Tibial artery (tissue), 4 donors: ENCODE measurements at regions not wholly inside any gene's neighbourhood (a gene's known extent, or its start where the extent isn't known, plus 50 kb on each side); places are given as distances from the start of the nearest gene placed in this dataset.

Source experiments
- DNase-seq, 2 donors: peaks; one replicate each; pipeline ENCODE4 v3.0.0-alpha.2; 2019
- H3K27ac ChIP-seq, 2 donors: fragments of 200-600 bp; sonication (generic) in 1 of 2; 1 replicate in 1 of 2; 2 replicates in 1 of 2; pipeline ENCODE4 v1.5.1; 2018 to 2019; ENCODE audit warnings: mild to moderate bottlenecking in 1 of 2
- H3K27me3 ChIP-seq, 2 donors: fragments of 200-600 bp; sonication (generic) in 1 of 2; one replicate each; pipeline versions ENCODE4 v1.5.1 to v1.6.0; 2016 to 2019
- H3K36me3 ChIP-seq, 3 donors: fragments of 200-600 bp; sonication (generic) in 2 of 3; one replicate each; pipeline ENCODE4 v1.5.1; 2016 to 2019; ENCODE audit warnings: mild to moderate bottlenecking in 2 of 3
- H3K4me1 ChIP-seq, 4 donors: fragments of 200-600 bp; sonication (generic) in 2 of 4; 1 replicate in 3 of 4; 2 replicates in 1 of 4; pipeline ENCODE4 v1.5.1; 2016 to 2019
- H3K4me3 ChIP-seq, 2 donors: fragments of 200-600 bp; sonication (generic) in 1 of 2; 1 replicate in 1 of 2; 2 replicates in 1 of 2; pipeline ENCODE4 v1.5.1; 2018 to 2019; ENCODE audit warnings: mild to moderate bottlenecking in 2 of 2
- H3K9me3 ChIP-seq, 3 donors: fragments of 200-600 bp; sonication (generic) in 1 of 3; one replicate each; pipeline ENCODE4 v1.5.1; 2016 to 2019
- CTCF ChIP-seq, 2 experiments: fragments of 200-600 bp in 1 of 2; fragments of 450-650 bp in 1 of 2; IDR thresholded peaks; one replicate each; pipeline ENCODE4 v1.5.1; 2017 to 2019; ENCODE audit warnings: antibody characterized with exemption in 2 of 2, mild to moderate bottlenecking in 1 of 2, moderate library complexity in 1 of 2
- intact Hi-C: fragments of 100-400 bp; cut with DNase I; formaldehyde crosslinking; loops from one replicate; pipeline ENCODE4 v1.15.0; 2023; ENCODE audit warnings: low total_unique reads

- no peak for DNase-seq
- TF ChIP-seq CTCF (IDR thresholded peaks at IDR 0.05) = no peak
- intact Hi-C loops = no loop called here
- Histone ChIP-seq H3K4me1 (no peaks in the 10 kb centered on the region), H3K9me3 (peaks cover 0 to 18% (median 3%) of the 10 kb centered on the region in 3 donors), H3K36me3 (no peaks in the 10 kb centered on the region), H3K27ac (no peak overlapping the region), H3K27me3 (no peaks in the 10 kb centered on the region), H3K4me3 (no peak overlapping the region)
Observed at GRCh38 chr4:19152264-19152663, 1099.4 kb upstream of the SLIT2 start.

- no peak for TF ChIP-seq CTCF (IDR thresholded peaks at IDR 0.05)
Observed at GRCh38 chr4:19151684-19152083, 1100.0 kb upstream of the SLIT2 start.

GRCh38 chr4:19146038-19146437 is 1105.7 kb upstream of the SLIT2 start:
- Histone ChIP-seq H3K4me3 (no peak overlapping the region), H3K36me3 (no peaks in the 10 kb centered on the region), H3K9me3 (no peaks in the 10 kb centered on the region), H3K4me1 (no peaks in the 10 kb centered on the region), H3K27me3 (no peaks in the 10 kb centered on the region), H3K27ac (no peak overlapping the region)
- intact Hi-C loops = no loop called here
- no peak for DNase-seq
- TF ChIP-seq CTCF (IDR thresholded peaks at IDR 0.05) = no peak

More at GRCh38 chr4:19151684-19152083, 1100.0 kb upstream of the SLIT2 start:
- H3K4me3 ChIP-seq = no peak overlapping the region
- no peaks in the 10 kb centered on the region for H3K36me3 ChIP-seq
- no peak for DNase-seq
- no peaks in the 10 kb centered on the region for H3K4me1 ChIP-seq
- peaks cover 0 to 14% (median 3%) of the 10 kb centered on the region in 3 donors for H3K9me3 ChIP-seq
- intact Hi-C loops = no loop called here
- no peak overlapping the region for H3K27ac ChIP-seq
- no peaks in the 10 kb centered on the region for H3K27me3 ChIP-seq

GRCh38 chr4:19135895-19136633 is 1114.5 kb upstream of the LCORL start:
- no peak for DNase-seq
- Histone ChIP-seq H3K4me3 (no peak overlapping the region), H3K27me3 (no peaks in the 10 kb centered on the region), H3K9me3 (no peaks in the 10 kb centered on the region), H3K36me3 (no peaks in the 10 kb centered on the region), H3K4me1 (no peaks in the 10 kb centered on the region), H3K27ac (no peak overlapping the region)
- intact Hi-C loops = no loop called here
- no peak for TF ChIP-seq CTCF (IDR thresholded peaks at IDR 0.05)

- Histone ChIP-seq H3K27ac (no peak overlapping the region), H3K36me3 (no peaks in the 10 kb centered on the region), H3K4me3 (no peak overlapping the region), H3K9me3 (no peaks in the 10 kb centered on the region), H3K4me1 (no peaks in the 10 kb centered on the region), H3K27me3 (no peaks in the 10 kb centered on the region)
- no peak for DNase-seq
- TF ChIP-seq CTCF (IDR thresholded peaks at IDR 0.05) = no peak
- intact Hi-C loops = no loop called here
Observed at GRCh38 chr4:19134685-19135084, 1113.1 kb upstream of the LCORL start.
